ENCODE measurements at regions not wholly inside any gene's neighbourhood (a gene's known extent, or its start where the extent isn't known, plus 50 kb on each side); places are given as distances from the start of the nearest gene placed in this dataset.

GRCh38 chr2:5067816-5068215 lies 624.4 kb upstream of the SOX11 start:
- no peak for DNase-seq (ENCODE audit: low read depth)

GRCh38 chr2:5070257-5070656 lies 621.9 kb upstream of the SOX11 start:
- DNase-seq (ENCODE audit: low read depth) = no peak

- DNase-seq (ENCODE audit: low read depth) = no peak
These were observed 617.5 kb upstream of the SOX11 start for GRCh38 chr2:5074733-5075132.

GRCh38 chr2:5076599-5076998 lies 615.6 kb upstream of the SOX11 start:
- DNase-seq (ENCODE audit: low read depth) = no peak

- DNase-seq (ENCODE audit: low read depth) = no peak
These were observed 614.6 kb upstream of the SOX11 start for GRCh38 chr2:5077479-5078089.

GRCh38 chr2:5083402-5083801 lies 608.8 kb upstream of the SOX11 start:
- no peak for DNase-seq (ENCODE audit: low read depth)

GRCh38 chr2:5089409-5089808 lies 602.8 kb upstream of the SOX11 start:
- DNase-seq (ENCODE audit: low read depth) = no peak

GRCh38 chr2:5093056-5093455 lies 599.1 kb upstream of the SOX11 start:
- DNase-seq (ENCODE audit: low read depth) = no peak

GRCh38 chr2:5093518-5093917 lies 598.7 kb upstream of the SOX11 start:
- DNase-seq (ENCODE audit: low read depth) = no peak

GRCh38 chr2:5094192-5094591 lies 598.0 kb upstream of the SOX11 start:
- DNase-seq (ENCODE audit: low read depth) = no peak

GRCh38 chr2:5098286-5098685 lies 593.9 kb upstream of the SOX11 start:
- DNase-seq (ENCODE audit: low read depth) = no peak

- DNase-seq (ENCODE audit: low read depth) = no peak
These were observed 589.4 kb upstream of the SOX11 start for GRCh38 chr2:5102823-5103222.

GRCh38 chr2:5111581-5111980 lies 580.6 kb upstream of the SOX11 start:
- DNase-seq (ENCODE audit: low read depth) = no peak

- no peak for DNase-seq (ENCODE audit: low read depth)
These were observed 573.1 kb upstream of the SOX11 start for GRCh38 chr2:5119046-5119445.

GRCh38 chr2:5121121-5121520 lies 571.1 kb upstream of the SOX11 start:
- no peak for DNase-seq (ENCODE audit: low read depth)

GRCh38 chr2:5121642-5122041 lies 570.5 kb upstream of the SOX11 start:
- DNase-seq (ENCODE audit: low read depth) = no peak

- no peak for DNase-seq (ENCODE audit: low read depth)
These were observed 568.5 kb upstream of the SOX11 start for GRCh38 chr2:5123582-5124196.

- no peak for DNase-seq (ENCODE audit: low read depth)
These were observed 567.0 kb upstream of the SOX11 start for GRCh38 chr2:5125017-5125730.

- DNase-seq (ENCODE audit: low read depth) = no peak
These were observed 559.9 kb upstream of the SOX11 start for GRCh38 chr2:5132281-5132680.

GRCh38 chr2:5140347-5140746 lies 551.8 kb upstream of the SOX11 start:
- no peak for DNase-seq (ENCODE audit: low read depth)

- DNase-seq (ENCODE audit: low read depth) = no peak
These were observed 548.0 kb upstream of the SOX11 start for GRCh38 chr2:5144159-5144558.

- no peak for DNase-seq (ENCODE audit: low read depth)
These were observed 547.1 kb upstream of the SOX11 start for GRCh38 chr2:5145053-5145452.

GRCh38 chr2:5145801-5146200 lies 546.4 kb upstream of the SOX11 start:
- no peak for DNase-seq (ENCODE audit: low read depth)
